ENCODE measurements at regions not wholly inside any gene's neighbourhood (a gene's known extent, or its start where the extent isn't known, plus 50 kb on each side); places are given as distances from the start of the nearest gene placed in this dataset.

- DNase-seq (ENCODE audit: low read depth in 1 of 2, low spot score in 2 of 2) (no peak), FAIRE-seq (no peak)
- no peak overlapping the region for H3K18ac ChIP-seq (ENCODE audit: extremely low read depth, low read length)
- H3K27ac ChIP-seq (ENCODE audit: low read depth, low read length): no peak overlapping the region
- POLR2A ChIA-PET (ENCODE audit: partially characterized antibody): no interaction called here
- H2BK20ac ChIP-seq (ENCODE audit: low read length): no peak overlapping the region
- no peak overlapping the region for H2AFZ ChIP-seq (ENCODE audit: low read length)
- CTCF ChIA-PET (ENCODE audit: partially characterized antibody): no interaction called here
- H2BK12ac ChIP-seq (ENCODE audit: low read depth, low read length): 0 out of 2 replicates have a peak overlapping the region, but pooled peaks have one; percentile 68
- H3K36me3 ChIP-seq (ENCODE audit: control insufficient read depth in 2 of 4, insufficient read depth in 4 of 4, low read length in 3 of 4): no peaks in the 10 kb centered on the region
- no peak overlapping the region for H4K8ac ChIP-seq (ENCODE audit: extremely low read depth, insufficient read depth, low read length)
- 100% methylated on average over 1 of the region's 1 CpG; no CpG with 5 or more reads in 1 of the 2 experiments for WGBS, 2 experiments (ENCODE audit: extremely low coverage in 1 of 2, insufficient coverage in 1 of 2, insufficient read length in 1 of 2, insufficient replicate concordance in 2 of 2, low coverage in 1 of 2, low lambda C conversion rate in 2 of 2, missing lambda C conversion rate in 1 of 2)
- H3K23ac ChIP-seq (ENCODE audit: insufficient read length): no peak overlapping the region
- no peaks in the 10 kb centered on the region for H3K79me1 ChIP-seq (ENCODE audit: low read depth, low read length)
- H3K56ac ChIP-seq (replicated peaks; ENCODE audit: insufficient read length, low read depth, low read length): no peak overlapping the region
- no peak overlapping the region for H2AK5ac ChIP-seq (ENCODE audit: low read depth, low read length)
- H3K4me1 ChIP-seq (replicated peaks in 1 of 4; ENCODE audit: control insufficient read depth in 3 of 4, insufficient read depth in 4 of 4, low read length in 3 of 4): peaks cover 0 to 2% (median 0%) of the 10 kb centered on the region in 4 experiments; a peak in 1 of 7 replicates
- no peak overlapping the region for H4K91ac ChIP-seq (replicated peaks; ENCODE audit: insufficient read length, low read length)
- no peak overlapping the region for H3K4ac ChIP-seq (replicated peaks; ENCODE audit: insufficient read length, low read depth, low read length)
- H3K79me2 ChIP-seq (ENCODE audit: control insufficient read depth in 1 of 2, insufficient read depth in 2 of 2, low read length in 2 of 2): no peaks in the 10 kb centered on the region
- H3K4me2 ChIP-seq (ENCODE audit: insufficient read depth in 1 of 2, low read depth in 2 of 2, low read length in 2 of 2): no peak overlapping the region
- H3K4me3 ChIP-seq (ENCODE audit: extremely low read depth in 1 of 4, insufficient read depth in 2 of 4, low read depth in 3 of 4, low read length in 4 of 4): no peak overlapping the region
- no peaks in the 10 kb centered on the region for H4K20me1 ChIP-seq (replicated peaks in 1 of 2; ENCODE audit: control insufficient read depth in 1 of 2, insufficient read depth in 2 of 2, low read length in 2 of 2)
- no peaks in the 10 kb centered on the region for H3K23me2 ChIP-seq (ENCODE audit: low read depth, low read length)
- H3K9ac ChIP-seq (replicated peaks in 1 of 4; ENCODE audit: extremely low read depth in 1 of 4, low read depth in 3 of 4, low read length in 3 of 4): no peak overlapping the region
- no peaks in the 10 kb centered on the region for H3K9me3 ChIP-seq (ENCODE audit: insufficient read depth in 2 of 2, low read depth in 1 of 2, low read length in 1 of 2)
- peaks cover 0 to 2% (median 0%) of the 10 kb centered on the region in 4 experiments; a peak in 1 of 7 replicates for H3K27me3 ChIP-seq (replicated peaks in 1 of 4; ENCODE audit: control insufficient read depth in 3 of 4, extremely low read depth in 1 of 4, insufficient read depth in 3 of 4, low read length in 3 of 4)
- no peak overlapping the region for H2BK120ac ChIP-seq (replicated peaks; ENCODE audit: low read depth, low read length)
- H2BK15ac ChIP-seq (ENCODE audit: low read length): no peak overlapping the region
- no peak overlapping the region for H2BK5ac ChIP-seq (ENCODE audit: low read depth, low read length)
- H4K5ac ChIP-seq (ENCODE audit: insufficient read length, low read depth, low read length): no peak overlapping the region
- H3K14ac ChIP-seq (ENCODE audit: insufficient read length): no peak overlapping the region
- TF ChIP-seq GTF2F1 (IDR thresholded peaks at IDR 0.05; ENCODE audit: borderline replicate concordance, low read depth, low read length) (no peak), SP1 (IDR thresholded peaks at IDR 0.05; ENCODE audit: low read depth, low read length) (no peak), NRF1 (IDR thresholded peaks at IDR 0.05; ENCODE audit: low read depth, low read length) (no peak), CTCF (IDR thresholded peaks at IDR 0.05; ENCODE audit: control extremely low read depth in 1 of 3, insufficient read depth in 1 of 3, low read depth in 1 of 3, low read length in 3 of 3) (no peak), EGR1 (IDR thresholded peaks at IDR 0.05; ENCODE audit: borderline replicate concordance, low read depth, low read length) (no peak), ATF3 (IDR thresholded peaks at IDR 0.05; ENCODE audit: insufficient read depth, low read depth, low read length) (no peak), ATF2 (IDR thresholded peaks at IDR 0.05; ENCODE audit: low read length) (no peak), CHD1 (IDR thresholded peaks at IDR 0.05; ENCODE audit: low read depth, low read length) (no peak), SIRT6 (IDR thresholded peaks at IDR 0.05; ENCODE audit: low read length) (no peak), MAFK (IDR thresholded peaks at IDR 0.05; ENCODE audit: low read depth, low read length) (no peak)
Measured at GRCh38 chrX:858542-859078, 228.0 kb downstream of the SHOX start.

All from H1 (cell line).